Spinal cord (tissue), 9 donors: ENCODE measurements at regions not wholly inside any gene's neighbourhood (a gene's known extent, or its start where the extent isn't known, plus 50 kb on each side); places are given as distances from the start of the nearest gene placed in this dataset.

Experiments
- DNase-seq, 6 donors: peaks; one replicate each; pipeline versions ENCODE4 v3.0.0 to v3.0.0-alpha.2; 2013 to 2015; ENCODE audit warnings: low spot score in 6 of 6, low read depth in 4 of 6
- H3K27ac ChIP-seq: one replicate; pipeline ENCODE4 v1.5.1; 2013; ENCODE audit warnings: low read depth, low read length, control low read depth
- H3K27me3 ChIP-seq: one replicate; pipeline ENCODE4 v1.6.1; 2013; ENCODE audit warnings: low read length; ENCODE audit not compliant: control insufficient read depth, insufficient read depth
- H3K36me3 ChIP-seq: one replicate; pipeline ENCODE4 v1.6.1; 2013; ENCODE audit warnings: low read length; ENCODE audit not compliant: control insufficient read depth, insufficient read depth
- H3K4me1 ChIP-seq: one replicate; pipeline ENCODE4 v1.6.1; 2013; ENCODE audit warnings: low read length; ENCODE audit not compliant: control insufficient read depth, insufficient read depth
- H3K4me3 ChIP-seq: one replicate; pipeline ENCODE4 v1.5.1; 2013; ENCODE audit warnings: low read depth, low read length, control low read depth
- H3K9me3 ChIP-seq: one replicate; pipeline ENCODE4 v1.6.1; 2013; ENCODE audit warnings: low read length; ENCODE audit not compliant: control insufficient read depth, insufficient read depth
- WGBS: methylation state at CpG from one replicate; pipeline ENCODE4 v1.1.5; 2013; ENCODE audit warnings: missing lambda C conversion rate; ENCODE audit not compliant: insufficient coverage; 5-methylcytosine and 5-hydroxymethylcytosine counted together
- donor health status: healthy.

- H3K9me3 ChIP-seq = no peaks in the 10 kb centered on the region
- WGBS = 86% methylated on average over 3 of the region's 5 CpGs
- DNase-seq = peak in 1 of 6 donors; percentile 52
- H3K36me3 ChIP-seq = no peaks in the 10 kb centered on the region
- no peak overlapping the region for H3K4me3 ChIP-seq
- no peaks in the 10 kb centered on the region for H3K27me3 ChIP-seq
- no peaks in the 10 kb centered on the region for H3K4me1 ChIP-seq
- no peak overlapping the region for H3K27ac ChIP-seq
Measured at GRCh38 chr2:18159896-18160295, 281.4 kb downstream of the KCNS3 start.

- WGBS = 93% methylated on average over 2 of the region's 2 CpGs
Measured at GRCh38 chr2:18156421-18156820, 278.0 kb downstream of the KCNS3 start.

GRCh38 chr2:18156002-18156401 lies 277.5 kb downstream of the KCNS3 start:
- Histone ChIP-seq H3K36me3 (no peaks in the 10 kb centered on the region), H3K27me3 (no peaks in the 10 kb centered on the region), H3K9me3 (no peaks in the 10 kb centered on the region), H3K27ac (no peak overlapping the region), H3K4me1 (no peaks in the 10 kb centered on the region), H3K4me3 (no peak overlapping the region)
- DNase-seq = no peak
- no CpG with 5 or more reads among the region's 2 CpGs for WGBS

More at GRCh38 chr2:18156421-18156820, 278.0 kb downstream of the KCNS3 start:
- no peaks in the 10 kb centered on the region for H3K4me1 ChIP-seq
- H3K4me3 ChIP-seq = no peak overlapping the region
- H3K36me3 ChIP-seq = no peaks in the 10 kb centered on the region
- H3K27me3 ChIP-seq = no peaks in the 10 kb centered on the region
- H3K27ac ChIP-seq = no peak overlapping the region
- no peaks in the 10 kb centered on the region for H3K9me3 ChIP-seq
- no peak for DNase-seq

GRCh38 chr2:18154812-18155211 lies 276.3 kb downstream of the KCNS3 start:
- no peaks in the 10 kb centered on the region for H3K4me1 ChIP-seq
- H3K27me3 ChIP-seq = no peaks in the 10 kb centered on the region
- DNase-seq = no peak
- H3K9me3 ChIP-seq = no peaks in the 10 kb centered on the region
- H3K4me3 ChIP-seq = no peak overlapping the region
- H3K36me3 ChIP-seq = no peaks in the 10 kb centered on the region
- H3K27ac ChIP-seq = no peak overlapping the region

- H3K36me3 ChIP-seq = no peaks in the 10 kb centered on the region
- no peak overlapping the region for H3K27ac ChIP-seq
- 93% methylated on average over 3 of the region's 3 CpGs for WGBS
- no peak overlapping the region for H3K4me3 ChIP-seq
- no peaks in the 10 kb centered on the region for H3K27me3 ChIP-seq
- DNase-seq = no peak
- no peaks in the 10 kb centered on the region for H3K9me3 ChIP-seq
- H3K4me1 ChIP-seq = no peaks in the 10 kb centered on the region
Measured at GRCh38 chr2:18154259-18154658, 275.8 kb downstream of the KCNS3 start.

GRCh38 chr2:18153741-18154140 lies 275.3 kb downstream of the KCNS3 start:
- no peak overlapping the region for H3K27ac ChIP-seq
- no peaks in the 10 kb centered on the region for H3K4me1 ChIP-seq
- WGBS = no CpG with 5 or more reads among the region's 1 CpG

GRCh38 chr2:18151237-18151636 lies 272.8 kb downstream of the KCNS3 start:
- H3K27me3 ChIP-seq = no peaks in the 10 kb centered on the region
- H3K4me3 ChIP-seq = no peak overlapping the region
- H3K4me1 ChIP-seq = no peaks in the 10 kb centered on the region
- H3K27ac ChIP-seq = no peak overlapping the region
- WGBS = 100% methylated on average over 1 of the region's 4 CpGs
- no peaks in the 10 kb centered on the region for H3K9me3 ChIP-seq
- no peak for DNase-seq
- H3K36me3 ChIP-seq = no peaks in the 10 kb centered on the region

More at GRCh38 chr2:18153741-18154140, 275.3 kb downstream of the KCNS3 start:
- H3K36me3 ChIP-seq = no peaks in the 10 kb centered on the region
- H3K9me3 ChIP-seq = no peaks in the 10 kb centered on the region
- no peak for DNase-seq
- no peaks in the 10 kb centered on the region for H3K27me3 ChIP-seq
- H3K4me3 ChIP-seq = no peak overlapping the region

GRCh38 chr2:18149660-18150246 lies 271.3 kb downstream of the KCNS3 start:
- no peak overlapping the region for H3K4me3 ChIP-seq
- H3K27ac ChIP-seq = no peak overlapping the region
- no CpG with 5 or more reads among the region's 3 CpGs for WGBS
- peak in 2 of 6 donors; percentile 34 to 46 for DNase-seq
- H3K4me1 ChIP-seq = no peaks in the 10 kb centered on the region
- no peaks in the 10 kb centered on the region for H3K36me3 ChIP-seq
- H3K27me3 ChIP-seq = no peaks in the 10 kb centered on the region
- H3K9me3 ChIP-seq = no peaks in the 10 kb centered on the region

GRCh38 chr2:18136881-18137475 lies 258.5 kb downstream of the KCNS3 start:
- DNase-seq = peak in 2 of 6 donors; percentile 21 to 23
- WGBS = 24% methylated on average over 3 of the region's 6 CpGs
- Histone ChIP-seq H3K27ac (no peak overlapping the region), H3K9me3 (no peaks in the 10 kb centered on the region), H3K4me1 (no peaks in the 10 kb centered on the region), H3K27me3 (no peaks in the 10 kb centered on the region), H3K36me3 (no peaks in the 10 kb centered on the region), H3K4me3 (no peak overlapping the region)

- Histone ChIP-seq H3K27ac (no peak overlapping the region), H3K36me3 (no peaks in the 10 kb centered on the region), H3K27me3 (no peaks in the 10 kb centered on the region), H3K9me3 (no peaks in the 10 kb centered on the region), H3K4me3 (no peak overlapping the region), H3K4me1 (no peaks in the 10 kb centered on the region)
- no peak for DNase-seq
Measured at GRCh38 chr2:18133310-18133709, 254.8 kb downstream of the KCNS3 start.
